ENCODE measurements at regions not wholly inside any gene's neighbourhood (a gene's known extent, or its start where the extent isn't known, plus 50 kb on each side); places are given as distances from the start of the nearest gene placed in this dataset.

DNA sequence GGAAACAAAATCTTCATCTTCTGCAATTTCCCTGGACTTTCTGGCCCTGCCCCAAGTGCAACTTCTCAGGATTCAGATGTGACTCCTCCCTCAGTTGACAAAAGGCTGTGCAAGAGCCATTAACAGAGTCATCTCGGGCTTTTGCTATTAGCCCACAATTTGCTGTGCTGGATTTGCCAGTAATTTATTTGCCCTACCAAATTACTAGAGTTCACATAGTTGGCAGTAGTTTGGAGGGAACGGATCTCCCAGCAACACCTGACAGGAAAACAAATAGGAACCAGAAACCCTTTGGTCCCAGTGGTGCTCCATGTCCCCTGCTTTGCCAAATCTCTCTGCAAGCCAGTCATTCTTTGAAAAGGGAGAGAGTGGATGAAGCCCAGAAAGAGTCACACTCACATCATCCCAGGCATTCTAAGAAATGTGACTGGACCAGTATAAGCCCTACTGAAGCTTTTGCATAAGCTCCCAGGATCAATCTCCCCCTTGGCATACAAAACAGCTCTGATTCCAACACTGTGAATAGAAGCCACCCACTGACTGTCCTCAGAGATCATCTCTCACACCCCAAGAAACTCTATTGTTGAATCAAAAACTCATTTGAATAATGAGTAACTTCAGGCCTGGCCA, 350.1 kb upstream of the NBEA start:
- TF ChIP-seq, protein P1, sequence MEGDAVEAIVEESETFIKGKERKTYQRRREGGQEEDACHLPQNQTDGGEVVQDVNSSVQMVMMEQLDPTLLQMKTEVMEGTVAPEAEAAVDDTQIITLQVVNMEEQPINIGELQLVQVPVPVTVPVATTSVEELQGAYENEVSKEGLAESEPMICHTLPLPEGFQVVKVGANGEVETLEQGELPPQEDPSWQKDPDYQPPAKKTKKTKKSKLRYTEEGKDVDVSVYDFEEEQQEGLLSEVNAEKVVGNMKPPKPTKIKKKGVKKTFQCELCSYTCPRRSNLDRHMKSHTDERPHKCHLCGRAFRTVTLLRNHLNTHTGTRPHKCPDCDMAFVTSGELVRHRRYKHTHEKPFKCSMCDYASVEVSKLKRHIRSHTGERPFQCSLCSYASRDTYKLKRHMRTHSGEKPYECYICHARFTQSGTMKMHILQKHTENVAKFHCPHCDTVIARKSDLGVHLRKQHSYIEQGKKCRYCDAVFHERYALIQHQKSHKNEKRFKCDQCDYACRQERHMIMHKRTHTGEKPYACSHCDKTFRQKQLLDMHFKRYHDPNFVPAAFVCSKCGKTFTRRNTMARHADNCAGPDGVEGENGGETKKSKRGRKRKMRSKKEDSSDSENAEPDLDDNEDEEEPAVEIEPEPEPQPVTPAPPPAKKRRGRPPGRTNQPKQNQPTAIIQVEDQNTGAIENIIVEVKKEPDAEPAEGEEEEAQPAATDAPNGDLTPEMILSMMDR (IDR thresholded peaks at IDR 0.05) = no peak
- no peak for TF ChIP-seq EZH2 (IDR thresholded peaks at IDR 0.05; ENCODE audit: borderline replicate concordance, insufficient read depth, low read depth, low read length, poor library complexity, severe bottlenecking)
